ENCODE measurements at regions not wholly inside any gene's neighbourhood (a gene's known extent, or its start where the extent isn't known, plus 50 kb on each side); places are given as distances from the start of the nearest gene placed in this dataset.

GRCh38 chr9:82829818-82830217 lies 233.1 kb downstream of the RASEF start (continued):
- no peak for TF ChIP-seq CTCF (IDR thresholded peaks at IDR 0.05)
- no peak for TF ChIP-seq ZSCAN20 (CRISPR knock-in tag; IDR thresholded peaks at IDR 0.05)
- no peak for TF ChIP-seq FOSB (CRISPR knock-in tag; IDR thresholded peaks at IDR 0.05)

- 84% methylated on average over 2 of the region's 2 CpGs for WGBS (ENCODE audit: missing lambda C conversion rate)
- Histone ChIP-seq H3K9me3 (no peaks in the 10 kb centered on the region), H3K4me2 (no peak overlapping the region), H3K4me3 (no peak overlapping the region), H3K4me1 (no peaks in the 10 kb centered on the region), H3K27ac (no peak overlapping the region)
- TF ChIP-seq NPAS2 (CRISPR knock-in tag; IDR thresholded peaks at IDR 0.05; ENCODE audit: borderline replicate concordance): no peak
- TF ChIP-seq ZFP36 (IDR thresholded peaks at IDR 0.05; ENCODE audit: borderline replicate concordance, partially characterized antibody): no peak
- TF ChIP-seq JUNB (IDR thresholded peaks at IDR 0.05): no peak
- TF ChIP-seq KDM1A (IDR thresholded peaks at IDR 0.05; ENCODE audit: low read depth): no peak
- TF ChIP-seq FOSL2 (IDR thresholded peaks at IDR 0.05): no peak
- TF ChIP-seq FOSL2 (CRISPR knock-in tag; IDR thresholded peaks at IDR 0.05): no peak
- TF ChIP-seq GATA3 (IDR thresholded peaks at IDR 0.05; ENCODE audit: borderline replicate concordance): no peak
- no peak for TF ChIP-seq MAFK (IDR thresholded peaks at IDR 0.05; ENCODE audit: partially characterized antibody)
- TF ChIP-seq, protein P1, sequence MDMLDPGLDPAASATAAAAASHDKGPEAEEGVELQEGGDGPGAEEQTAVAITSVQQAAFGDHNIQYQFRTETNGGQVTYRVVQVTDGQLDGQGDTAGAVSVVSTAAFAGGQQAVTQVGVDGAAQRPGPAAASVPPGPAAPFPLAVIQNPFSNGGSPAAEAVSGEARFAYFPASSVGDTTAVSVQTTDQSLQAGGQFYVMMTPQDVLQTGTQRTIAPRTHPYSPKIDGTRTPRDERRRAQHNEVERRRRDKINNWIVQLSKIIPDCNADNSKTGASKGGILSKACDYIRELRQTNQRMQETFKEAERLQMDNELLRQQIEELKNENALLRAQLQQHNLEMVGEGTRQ (IDR thresholded peaks at IDR 0.05): no peak
- no peak for TF ChIP-seq ZC3H11A (IDR thresholded peaks at IDR 0.05)
- no peak for TF ChIP-seq RARB (CRISPR knock-in tag; IDR thresholded peaks at IDR 0.05)
- no peak for TF ChIP-seq NFE2L2 (conservative IDR thresholded peaks at IDR 0.05; ENCODE audit: low read length)
- TF ChIP-seq RFX5 (IDR thresholded peaks at IDR 0.05): no peak
- no peak for TF ChIP-seq SREBF2 (IDR thresholded peaks at IDR 0.05)
- no peak for TF ChIP-seq CTCF (IDR thresholded peaks at IDR 0.05)
- no peak for TF ChIP-seq HEYL (CRISPR knock-in tag; IDR thresholded peaks at IDR 0.05)
- TF ChIP-seq EHF (CRISPR knock-in tag; IDR thresholded peaks at IDR 0.05): no peak
- FAIRE-seq (no peak), ATAC-seq (no peak), DNase-seq (ENCODE audit: low read depth in 1 of 2, low spot score in 1 of 2) (no peak)
- POLR2A ChIA-PET: no interaction called here
- CTCF ChIA-PET: no interaction called here
These were observed 197.4 kb downstream of the RASEF start for GRCh38 chr9:82865524-82865923.

GRCh38 chr9:82880336-82881050 lies 182.4 kb downstream of the RASEF start:
- POLR2A ChIA-PET: no interaction called here

More at GRCh38 chr9:82880336-82881050, 182.4 kb downstream of the RASEF start:
- WGBS (ENCODE audit: missing lambda C conversion rate): 50% methylated on average over 5 of the region's 5 CpGs
- no peak overlapping the region for H3K4me3 ChIP-seq
- ATAC-seq (no peak), DNase-seq (ENCODE audit: low read depth in 1 of 2, low spot score in 1 of 2) (no peak), FAIRE-seq (no peak)
- H3K4me2 ChIP-seq: no peak overlapping the region
- H3K4me1 ChIP-seq: peaks cover 11% of the 10 kb centered on the region
- TF ChIP-seq MAZ (IDR thresholded peaks at IDR 0.05; ENCODE audit: borderline replicate concordance, low read depth, low read length): no peak
- no peak for TF ChIP-seq RARB (CRISPR knock-in tag; IDR thresholded peaks at IDR 0.05)
- no peak for TF ChIP-seq REST (IDR thresholded peaks at IDR 0.05)
- no peak for TF ChIP-seq NR3C1 (IDR thresholded peaks at IDR 0.05)
- TF ChIP-seq PHF8 (IDR thresholded peaks at IDR 0.05; ENCODE audit: borderline replicate concordance, low read depth): no peak
- no peak for TF ChIP-seq RFX5 (IDR thresholded peaks at IDR 0.05)
- CTCF ChIA-PET: no interaction called here
- no peaks in the 10 kb centered on the region for H3K9me3 ChIP-seq
- no peak overlapping the region for H3K27ac ChIP-seq

Measured in A549 (cell line).